ENCODE measurements at regions not wholly inside any gene's neighbourhood (a gene's known extent, or its start where the extent isn't known, plus 50 kb on each side); places are given as distances from the start of the nearest gene placed in this dataset.

DNA sequence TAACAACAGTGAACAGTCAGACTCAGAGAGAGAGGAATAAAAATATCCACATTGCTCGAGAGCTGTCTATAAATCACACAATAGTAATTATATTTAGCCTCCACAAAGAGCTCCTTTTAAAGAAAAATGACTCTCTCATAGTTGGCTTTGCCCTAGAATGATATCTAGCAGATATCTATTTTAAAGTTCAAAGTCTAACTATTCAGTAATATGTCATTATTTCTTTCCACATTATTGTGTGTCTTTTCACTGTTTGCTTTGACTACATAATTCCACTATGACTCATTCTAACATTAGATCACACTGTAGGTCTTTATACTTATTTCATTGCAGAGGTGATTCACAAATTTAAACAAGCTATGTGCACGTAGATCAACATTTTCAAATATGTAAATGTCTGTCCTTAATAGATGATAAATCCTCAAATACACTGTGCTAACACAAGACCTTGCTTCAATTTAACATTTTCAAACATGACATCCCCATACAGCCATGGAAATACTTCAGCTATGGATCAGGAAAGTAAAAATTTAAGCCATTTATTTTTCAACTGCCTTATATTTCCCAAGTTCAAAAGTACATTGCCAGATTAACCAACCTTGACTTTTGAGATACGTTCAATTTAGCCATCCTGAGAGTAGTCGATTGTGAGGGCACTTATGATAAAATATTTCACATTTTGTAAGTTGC is 99.9 kb upstream of the AKR1E2 start:
- no peak overlapping the region for H3K4me3 ChIP-seq (ENCODE audit: low read length)

DNA sequence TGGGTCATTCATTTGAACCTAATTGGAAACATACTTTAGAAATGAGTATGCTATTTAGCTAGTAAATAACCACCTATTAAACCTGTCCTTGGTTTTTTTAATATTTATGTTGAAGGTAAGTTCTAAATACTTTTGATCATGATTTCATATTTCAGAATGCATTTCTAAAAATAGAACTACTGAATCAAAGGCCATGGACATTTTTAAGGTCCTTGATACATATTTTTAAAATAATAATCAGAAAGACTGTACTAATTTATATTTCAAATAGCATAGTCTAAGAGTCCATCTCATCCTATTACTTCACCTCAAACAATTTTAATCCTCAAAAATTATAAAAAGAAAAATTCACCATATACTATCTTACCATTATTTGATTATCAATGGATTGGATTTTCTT is 102.1 kb upstream of the AKR1E2 start:
- no peak overlapping the region for H3K9ac ChIP-seq (ENCODE audit: low read depth, low read length)
- no peak overlapping the region for H3K4me3 ChIP-seq (ENCODE audit: low read length)
- no peak overlapping the region for H3K27ac ChIP-seq (ENCODE audit: low read length)
- H3K27me3 ChIP-seq (ENCODE audit: insufficient read depth, low read length), result no peaks in the 10 kb centered on the region
- H3K36me3 ChIP-seq (ENCODE audit: insufficient read depth, low read depth, low read length), result no peaks in the 10 kb centered on the region
- H3K4me1 ChIP-seq (ENCODE audit: insufficient read depth, low read length), result no peaks in the 10 kb centered on the region
- 0 out of 2 replicates have a peak, but pooled peaks cover 4% of the 10 kb centered on the region for H3K9me3 ChIP-seq (ENCODE audit: insufficient read depth, low read depth, low read length)

More for the DNA sequence above, 99.9 kb upstream of the AKR1E2 start:
- no peak overlapping the region for H3K9ac ChIP-seq (ENCODE audit: low read depth, low read length)
- H3K36me3 ChIP-seq (ENCODE audit: insufficient read depth, low read depth, low read length), result no peaks in the 10 kb centered on the region
- H3K27me3 ChIP-seq (ENCODE audit: insufficient read depth, low read length), result no peaks in the 10 kb centered on the region
- no peak overlapping the region for H3K27ac ChIP-seq (ENCODE audit: low read length)
- H3K9me3 ChIP-seq (ENCODE audit: insufficient read depth, low read depth, low read length), result 0 out of 2 replicates have a peak, but pooled peaks cover 6% of the 10 kb centered on the region
- no peaks in the 10 kb centered on the region for H3K4me1 ChIP-seq (ENCODE audit: insufficient read depth, low read length)

- H3K27me3 ChIP-seq (ENCODE audit: insufficient read depth, low read length), result no peaks in the 10 kb centered on the region
- no peak overlapping the region for H3K27ac ChIP-seq (ENCODE audit: low read length)
- H3K9ac ChIP-seq (ENCODE audit: low read depth, low read length), result no peak overlapping the region
- no peak overlapping the region for H3K4me3 ChIP-seq (ENCODE audit: low read length)
- no peaks in the 10 kb centered on the region for H3K36me3 ChIP-seq (ENCODE audit: insufficient read depth, low read depth, low read length)
- H3K4me1 ChIP-seq (ENCODE audit: insufficient read depth, low read length), result no peaks in the 10 kb centered on the region; the same call in 1 of the 2 replicates
- no peaks in the 10 kb centered on the region for H3K9me3 ChIP-seq (ENCODE audit: insufficient read depth, low read depth, low read length)
Measured at GRCh38 chr10:4721999-4722753, 103.8 kb upstream of the AKR1E2 start.

GRCh38 chr10:4720463-4720862 is 105.5 kb upstream of the AKR1E2 start:
- no peaks in the 10 kb centered on the region for H3K27me3 ChIP-seq (ENCODE audit: insufficient read depth, low read length)
- no peak overlapping the region for H3K4me3 ChIP-seq (ENCODE audit: low read length)
- H3K9ac ChIP-seq (ENCODE audit: low read depth, low read length), result no peak overlapping the region
- no peak overlapping the region for H3K27ac ChIP-seq (ENCODE audit: low read length)
- H3K4me1 ChIP-seq (ENCODE audit: insufficient read depth, low read length), result no peaks in the 10 kb centered on the region; the same call in 1 of the 2 replicates
- H3K36me3 ChIP-seq (ENCODE audit: insufficient read depth, low read depth, low read length), result no peaks in the 10 kb centered on the region
- H3K9me3 ChIP-seq (ENCODE audit: insufficient read depth, low read depth, low read length), result no peaks in the 10 kb centered on the region

- no peaks in the 10 kb centered on the region for H3K36me3 ChIP-seq (ENCODE audit: insufficient read depth, low read depth, low read length)
- H3K9ac ChIP-seq (ENCODE audit: low read depth, low read length), result no peak overlapping the region
- no peaks in the 10 kb centered on the region for H3K9me3 ChIP-seq (ENCODE audit: insufficient read depth, low read depth, low read length)
- no peaks in the 10 kb centered on the region; the same call in 1 of the 2 replicates for H3K4me1 ChIP-seq (ENCODE audit: insufficient read depth, low read length)
- no peak overlapping the region for H3K4me3 ChIP-seq (ENCODE audit: low read length)
- no peak overlapping the region for H3K27ac ChIP-seq (ENCODE audit: low read length)
- no peaks in the 10 kb centered on the region for H3K27me3 ChIP-seq (ENCODE audit: insufficient read depth, low read length)
Measured at GRCh38 chr10:4719671-4720070, 106.3 kb upstream of the AKR1E2 start.

DNA sequence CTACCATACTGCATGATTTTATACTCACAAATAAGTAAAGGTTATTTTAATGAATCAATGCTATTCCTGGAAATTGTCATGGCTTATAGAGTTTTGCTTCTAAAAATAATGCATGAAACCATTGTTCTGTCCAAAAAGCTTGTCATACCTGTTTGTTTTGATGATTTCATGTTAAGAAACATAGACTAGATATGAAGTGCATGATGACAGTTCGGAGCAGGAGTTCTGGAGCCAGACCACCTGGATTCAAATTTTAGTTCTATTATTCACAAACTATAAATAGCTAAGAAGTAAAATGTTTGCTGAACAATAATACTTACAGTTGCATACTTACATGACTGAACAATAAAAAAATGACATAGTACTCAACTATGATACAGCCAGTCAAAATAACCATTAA is 107.0 kb upstream of the AKR1E2 start:
- Histone ChIP-seq H3K27me3 (ENCODE audit: insufficient read depth, low read length) (no peaks in the 10 kb centered on the region), H3K9ac (ENCODE audit: low read depth, low read length) (no peak overlapping the region), H3K4me3 (ENCODE audit: low read length) (no peak overlapping the region), H3K4me1 (ENCODE audit: insufficient read depth, low read length) (no peaks in the 10 kb centered on the region; the same call in 1 of the 2 replicates), H3K36me3 (ENCODE audit: insufficient read depth, low read depth, low read length) (no peaks in the 10 kb centered on the region), H3K27ac (ENCODE audit: low read length) (no peak overlapping the region), H3K9me3 (ENCODE audit: insufficient read depth, low read depth, low read length) (no peaks in the 10 kb centered on the region)

DNA sequence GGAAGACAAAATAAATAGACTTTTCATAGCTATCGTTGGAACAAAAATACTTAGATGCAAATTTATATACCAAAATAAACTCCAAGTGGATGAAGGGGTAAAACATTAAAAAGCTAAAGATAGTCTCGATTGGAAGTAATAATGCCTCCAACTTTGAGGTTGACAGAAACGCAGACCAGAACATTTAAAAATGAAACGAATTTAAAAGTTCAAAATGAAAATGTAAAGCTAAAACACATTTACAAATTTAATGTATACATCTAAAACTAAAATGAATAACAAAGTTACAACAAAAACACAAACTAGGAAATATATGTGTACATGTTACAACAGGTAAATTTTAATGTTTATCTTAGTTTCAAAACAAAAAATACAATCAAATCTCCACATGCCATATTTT is 107.5 kb upstream of the AKR1E2 start:
- Histone ChIP-seq H3K4me3 (ENCODE audit: low read length) (no peak overlapping the region), H3K27me3 (ENCODE audit: insufficient read depth, low read length) (no peaks in the 10 kb centered on the region), H3K9ac (ENCODE audit: low read depth, low read length) (no peak overlapping the region), H3K4me1 (ENCODE audit: insufficient read depth, low read length) (no peaks in the 10 kb centered on the region; the same call in 1 of the 2 replicates), H3K27ac (ENCODE audit: low read length) (no peak overlapping the region), H3K9me3 (ENCODE audit: insufficient read depth, low read depth, low read length) (no peaks in the 10 kb centered on the region), H3K36me3 (ENCODE audit: insufficient read depth, low read depth, low read length) (no peaks in the 10 kb centered on the region)

- Histone ChIP-seq H3K27ac (ENCODE audit: low read length) (no peak overlapping the region), H3K27me3 (ENCODE audit: insufficient read depth, low read length) (no peaks in the 10 kb centered on the region), H3K4me3 (ENCODE audit: low read length) (no peak overlapping the region), H3K4me1 (ENCODE audit: insufficient read depth, low read length) (no peaks in the 10 kb centered on the region; the same call in 1 of the 2 replicates), H3K36me3 (ENCODE audit: insufficient read depth, low read depth, low read length) (no peaks in the 10 kb centered on the region), H3K9me3 (ENCODE audit: insufficient read depth, low read depth, low read length) (no peaks in the 10 kb centered on the region), H3K9ac (ENCODE audit: low read depth, low read length) (no peak overlapping the region)
Measured at GRCh38 chr10:4717670-4718069, 108.3 kb upstream of the AKR1E2 start.

GRCh38 chr10:4710858-4711257 is 115.1 kb upstream of the AKR1E2 start:
- Histone ChIP-seq H3K9ac (ENCODE audit: low read depth, low read length) (no peak overlapping the region), H3K36me3 (ENCODE audit: insufficient read depth, low read depth, low read length) (no peaks in the 10 kb centered on the region), H3K4me1 (ENCODE audit: insufficient read depth, low read length) (no peaks in the 10 kb centered on the region), H3K4me3 (ENCODE audit: low read length) (no peak overlapping the region), H3K27me3 (ENCODE audit: insufficient read depth, low read length) (no peaks in the 10 kb centered on the region), H3K9me3 (ENCODE audit: insufficient read depth, low read depth, low read length) (no peaks in the 10 kb centered on the region), H3K27ac (ENCODE audit: low read length) (no peak overlapping the region)

- Histone ChIP-seq H3K4me3 (ENCODE audit: low read length) (no peak overlapping the region), H3K27ac (ENCODE audit: low read length) (no peak overlapping the region), H3K9me3 (ENCODE audit: insufficient read depth, low read depth, low read length) (no peaks in the 10 kb centered on the region), H3K27me3 (ENCODE audit: insufficient read depth, low read length) (no peaks in the 10 kb centered on the region), H3K36me3 (ENCODE audit: insufficient read depth, low read depth, low read length) (no peaks in the 10 kb centered on the region), H3K4me1 (ENCODE audit: insufficient read depth, low read length) (no peaks in the 10 kb centered on the region), H3K9ac (ENCODE audit: low read depth, low read length) (no peak overlapping the region)
Measured at GRCh38 chr10:4708123-4708759, 117.8 kb upstream of the AKR1E2 start.

DNA sequence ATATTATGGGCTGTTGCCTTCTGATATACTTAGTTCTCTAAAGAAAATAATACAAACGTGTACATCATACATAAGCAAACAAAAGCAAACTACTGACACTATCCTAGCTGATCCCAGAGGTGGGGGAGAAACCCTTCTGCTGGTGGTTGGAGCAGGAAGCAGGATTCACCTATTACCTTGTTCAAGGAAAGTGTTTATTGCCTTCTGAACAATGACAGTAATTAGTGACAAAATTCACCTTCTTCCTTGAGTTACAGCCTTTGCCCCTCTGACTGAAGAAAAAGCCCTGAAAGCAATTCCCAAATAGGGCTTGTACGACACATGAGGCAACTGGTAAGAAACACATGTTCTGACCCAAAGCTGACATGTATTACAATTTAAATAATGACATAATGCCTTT is 118.8 kb upstream of the AKR1E2 start:
- Histone ChIP-seq H3K36me3 (ENCODE audit: insufficient read depth, low read depth, low read length) (no peaks in the 10 kb centered on the region), H3K9me3 (ENCODE audit: insufficient read depth, low read depth, low read length) (no peaks in the 10 kb centered on the region), H3K27me3 (ENCODE audit: insufficient read depth, low read length) (no peaks in the 10 kb centered on the region), H3K27ac (ENCODE audit: low read length) (no peak overlapping the region), H3K4me1 (ENCODE audit: insufficient read depth, low read length) (no peaks in the 10 kb centered on the region), H3K9ac (ENCODE audit: low read depth, low read length) (no peak overlapping the region), H3K4me3 (ENCODE audit: low read length) (no peak overlapping the region)
